ENCODE measurements at regions not wholly inside any gene's neighbourhood (a gene's known extent, or its start where the extent isn't known, plus 50 kb on each side); places are given as distances from the start of the nearest gene placed in this dataset.

- ChIA-PET POLR2A (no interaction called here), CTCF (no interaction called here)
- Histone ChIP-seq H3K27me3 (ENCODE audit: control insufficient read depth, insufficient read depth, low read length) (no peaks in the 10 kb centered on the region), H3K4me3 (ENCODE audit: low read depth, low read length) (no peak overlapping the region), H3K36me3 (ENCODE audit: control insufficient read depth, insufficient read depth, low read length) (no peaks in the 10 kb centered on the region)
- TF ChIP-seq, protein P1, sequence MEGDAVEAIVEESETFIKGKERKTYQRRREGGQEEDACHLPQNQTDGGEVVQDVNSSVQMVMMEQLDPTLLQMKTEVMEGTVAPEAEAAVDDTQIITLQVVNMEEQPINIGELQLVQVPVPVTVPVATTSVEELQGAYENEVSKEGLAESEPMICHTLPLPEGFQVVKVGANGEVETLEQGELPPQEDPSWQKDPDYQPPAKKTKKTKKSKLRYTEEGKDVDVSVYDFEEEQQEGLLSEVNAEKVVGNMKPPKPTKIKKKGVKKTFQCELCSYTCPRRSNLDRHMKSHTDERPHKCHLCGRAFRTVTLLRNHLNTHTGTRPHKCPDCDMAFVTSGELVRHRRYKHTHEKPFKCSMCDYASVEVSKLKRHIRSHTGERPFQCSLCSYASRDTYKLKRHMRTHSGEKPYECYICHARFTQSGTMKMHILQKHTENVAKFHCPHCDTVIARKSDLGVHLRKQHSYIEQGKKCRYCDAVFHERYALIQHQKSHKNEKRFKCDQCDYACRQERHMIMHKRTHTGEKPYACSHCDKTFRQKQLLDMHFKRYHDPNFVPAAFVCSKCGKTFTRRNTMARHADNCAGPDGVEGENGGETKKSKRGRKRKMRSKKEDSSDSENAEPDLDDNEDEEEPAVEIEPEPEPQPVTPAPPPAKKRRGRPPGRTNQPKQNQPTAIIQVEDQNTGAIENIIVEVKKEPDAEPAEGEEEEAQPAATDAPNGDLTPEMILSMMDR (IDR thresholded peaks at IDR 0.05; ENCODE audit: insufficient read depth, low read depth, low read length): no peak
- no peak for DNase-seq (ENCODE audit: low read depth)
Observed at GRCh38 chr14:94929354-94929753, 159.4 kb upstream of the GSC start.

DNA sequence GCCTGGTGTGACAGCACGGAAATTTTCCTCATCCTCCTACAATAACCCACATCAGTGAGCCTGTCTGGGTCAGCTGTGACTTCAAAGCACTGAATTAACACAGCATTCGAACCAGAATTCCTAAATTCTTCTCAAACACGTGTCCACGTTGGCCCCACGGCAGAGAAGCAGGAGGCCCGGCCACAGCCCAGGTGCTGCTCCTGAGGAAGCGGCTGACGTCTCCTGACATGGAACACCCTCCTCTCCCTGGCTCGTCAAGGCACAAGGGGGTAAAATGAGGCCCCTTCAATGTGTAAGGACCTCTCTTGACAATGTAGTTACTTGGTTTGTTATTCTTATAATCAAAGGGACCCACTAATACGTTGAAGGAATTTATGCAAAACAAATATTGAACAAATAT lies 156.3 kb upstream of the GSC start:
- POLR2A ChIA-PET: no interaction called here

DNA sequence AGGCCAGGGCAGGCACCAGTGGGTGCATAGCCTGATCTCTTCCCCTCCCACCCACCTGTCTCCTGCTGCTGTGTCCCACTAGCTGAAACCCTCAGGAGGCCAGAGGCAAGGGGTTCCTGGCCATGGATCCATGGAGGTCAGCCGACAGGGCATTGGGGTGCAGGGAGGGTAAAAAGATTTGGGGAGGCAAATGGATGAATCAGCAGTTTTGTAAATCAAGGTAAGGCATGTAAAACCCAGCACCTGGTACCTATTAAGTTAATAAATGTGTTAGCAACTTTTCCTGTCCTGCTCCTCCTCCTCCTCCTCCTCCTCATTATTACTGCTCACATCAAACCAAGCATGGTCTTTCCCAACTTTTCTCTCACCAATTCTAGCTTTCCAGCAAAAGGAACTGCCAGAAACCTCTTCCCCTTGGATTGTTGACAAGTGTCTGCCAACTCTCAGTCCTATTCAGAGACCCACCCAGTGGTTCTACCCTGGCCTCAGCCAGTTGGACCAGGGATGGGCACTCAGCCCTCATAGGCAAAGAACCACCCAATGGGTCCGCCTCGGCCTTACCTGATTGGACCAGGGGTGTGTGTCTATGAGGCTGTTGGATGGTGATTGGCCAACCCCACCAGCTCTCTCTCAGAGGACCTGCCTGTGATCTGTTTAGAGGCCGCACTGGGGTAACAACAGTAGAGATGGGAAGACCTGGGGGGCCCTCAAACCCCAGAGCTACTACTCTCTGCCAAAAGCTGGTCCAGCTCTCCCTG lies 155.7 kb upstream of the GSC start:
- DNase-seq (ENCODE audit: low read depth): no peak
- POLR2A ChIA-PET: no interaction called here
- CTCF ChIA-PET: interaction anchor here (1.5 kb wide), 1 partner anchor 20 kb away, joined by 4 read pairs; no protein-coding TSS in a partner anchor
- Histone ChIP-seq H3K4me3 (ENCODE audit: low read depth, low read length) (no peak overlapping the region), H3K36me3 (ENCODE audit: control insufficient read depth, insufficient read depth, low read length) (no peaks in the 10 kb centered on the region), H3K27me3 (ENCODE audit: control insufficient read depth, insufficient read depth, low read length) (no peaks in the 10 kb centered on the region)
- TF ChIP-seq, protein P1 (IDR thresholded peaks at IDR 0.05; ENCODE audit: insufficient read depth, low read depth, low read length): no peak

More for the DNA sequence above, 156.3 kb upstream of the GSC start:
- no peaks in the 10 kb centered on the region for H3K27me3 ChIP-seq (ENCODE audit: control insufficient read depth, insufficient read depth, low read length)
- no peak overlapping the region for H3K4me3 ChIP-seq (ENCODE audit: low read depth, low read length)
- CTCF ChIA-PET: interaction anchor here (1.5 kb wide), 1 partner anchor 21 kb away, joined by 4 read pairs; no protein-coding TSS in a partner anchor
- DNase-seq (ENCODE audit: low read depth): no peak
- no peaks in the 10 kb centered on the region for H3K36me3 ChIP-seq (ENCODE audit: control insufficient read depth, insufficient read depth, low read length)
- TF ChIP-seq, protein P1 (IDR thresholded peaks at IDR 0.05; ENCODE audit: insufficient read depth, low read depth, low read length): no peak

DNA sequence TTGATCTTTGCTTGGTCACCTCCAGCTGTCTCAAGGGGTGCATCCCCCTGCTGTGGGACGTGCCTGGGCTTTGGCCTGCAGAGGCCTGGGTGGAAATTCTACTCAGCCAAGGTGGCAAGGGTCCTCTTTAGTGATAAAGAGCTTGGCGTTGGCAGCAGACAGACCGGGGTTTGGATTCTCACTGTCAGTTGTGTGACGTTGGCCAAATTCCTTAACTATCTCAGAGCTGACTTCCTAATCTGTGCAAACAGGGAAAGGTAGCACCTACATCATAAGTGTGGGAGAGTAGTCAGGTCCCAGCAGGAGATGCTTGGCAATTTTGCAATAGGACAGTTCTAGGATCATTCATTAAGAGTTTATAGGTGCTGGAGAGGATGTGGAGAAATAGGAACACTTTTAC lies 154.3 kb upstream of the GSC start:
- CTCF ChIA-PET: no interaction called here
- Histone ChIP-seq H3K4me3 (ENCODE audit: low read depth, low read length) (no peak overlapping the region), H3K27me3 (ENCODE audit: control insufficient read depth, insufficient read depth, low read length) (no peaks in the 10 kb centered on the region), H3K36me3 (ENCODE audit: control insufficient read depth, insufficient read depth, low read length) (no peaks in the 10 kb centered on the region)
- POLR2A ChIA-PET: no interaction called here
- TF ChIP-seq, protein P1 (IDR thresholded peaks at IDR 0.05; ENCODE audit: insufficient read depth, low read depth, low read length): no peak
- no peak for DNase-seq (ENCODE audit: low read depth)

- CTCF ChIA-PET: no interaction called here
- POLR2A ChIA-PET: no interaction called here
- TF ChIP-seq, protein P1 (IDR thresholded peaks at IDR 0.05; ENCODE audit: insufficient read depth, low read depth, low read length): no peak
- no peak overlapping the region for H3K4me3 ChIP-seq (ENCODE audit: low read depth, low read length)
- no peak for DNase-seq (ENCODE audit: low read depth)
- no peaks in the 10 kb centered on the region for H3K27me3 ChIP-seq (ENCODE audit: control insufficient read depth, insufficient read depth, low read length)
- H3K36me3 ChIP-seq (ENCODE audit: control insufficient read depth, insufficient read depth, low read length): no peaks in the 10 kb centered on the region
Observed at GRCh38 chr14:94923786-94924185, 153.9 kb upstream of the GSC start.

Data from BJ (cell line).